Activated T-helper 2 cell treated with anti-CD3 and anti-CD28 coated beads, Interferon-gamma antibody, Interleukin-2, Interleukin-4, amounts not matched to agents 10 μg/mL and 5 μg/mL and 100 μg/mL, durations not matched to agents 14 hours and 24 hours and 36 hours (primary cell): ENCODE measurements at regions not wholly inside any gene's neighbourhood (a gene's known extent, or its start where the extent isn't known, plus 50 kb on each side); places are given as distances from the start of the nearest gene placed in this dataset.

Source experiments
- DNase-seq: peaks from one replicate; pipeline ENCODE4 v3.0.0; 2021; ENCODE audit warnings: low spot score
- H3K27ac Mint-ChIP-seq: one replicate; pipeline ENCODE4 v1.8.0; 2021; ENCODE audit warnings: mixed read lengths
- H3K27me3 Mint-ChIP-seq: one replicate; pipeline ENCODE4 v1.8.0; 2021; ENCODE audit warnings: low read depth, mixed read lengths
- H3K36me3 Mint-ChIP-seq: one replicate; pipeline ENCODE4 v1.8.0; 2021; ENCODE audit warnings: low read depth, mixed read lengths
- H3K4me1 Mint-ChIP-seq: one replicate; pipeline ENCODE4 v1.8.0; 2021; ENCODE audit warnings: low read depth, mixed read lengths
- H3K4me3 Mint-ChIP-seq: one replicate; pipeline ENCODE4 v1.8.0; 2021; ENCODE audit warnings: low read depth, mild to moderate bottlenecking, moderate library complexity, mixed read lengths
- H3K9me3 Mint-ChIP-seq: one replicate; pipeline ENCODE4 v1.8.0; 2021; ENCODE audit warnings: mixed read lengths
- intact Hi-C: fragments of 100-400 bp; cut with micrococcal nuclease; formaldehyde crosslinking; loops from one replicate; pipeline ENCODE4 v1.15.1; 2023

- Mint-ChIP-seq H3K9me3 (no peaks in the 10 kb centered on the region), H3K27ac (no peak overlapping the region), H3K36me3 (no peaks in the 10 kb centered on the region), H3K4me3 (no peak overlapping the region), H3K27me3 (no peaks in the 10 kb centered on the region), H3K4me1 (no peaks in the 10 kb centered on the region)
- intact Hi-C loops, result no loop called here
- no peak for DNase-seq
Observed at GRCh38 chr17:79434215-79434614, 176.6 kb downstream of the RBFOX3 start.

GRCh38 chr17:79433379-79433778 lies 177.5 kb downstream of the RBFOX3 start:
- DNase-seq, result no peak
- Mint-ChIP-seq H3K27ac (no peak overlapping the region), H3K4me3 (no peak overlapping the region), H3K9me3 (no peaks in the 10 kb centered on the region), H3K27me3 (no peaks in the 10 kb centered on the region), H3K4me1 (no peaks in the 10 kb centered on the region), H3K36me3 (no peaks in the 10 kb centered on the region)
- intact Hi-C loops, result no loop called here

- Mint-ChIP-seq H3K4me3 (no peak overlapping the region), H3K9me3 (no peaks in the 10 kb centered on the region)
Observed at GRCh38 chr17:79431175-79431574, 179.7 kb downstream of the RBFOX3 start.

GRCh38 chr17:79429864-79430494 lies 180.9 kb downstream of the RBFOX3 start:
- Mint-ChIP-seq H3K9me3 (no peaks in the 10 kb centered on the region), H3K27ac (no peak overlapping the region), H3K27me3 (no peaks in the 10 kb centered on the region), H3K36me3 (no peaks in the 10 kb centered on the region), H3K4me1 (no peaks in the 10 kb centered on the region), H3K4me3 (no peak overlapping the region)
- intact Hi-C loops, result no loop called here
- DNase-seq, result no peak

More at GRCh38 chr17:79431175-79431574, 179.7 kb downstream of the RBFOX3 start:
- no peaks in the 10 kb centered on the region for H3K36me3 Mint-ChIP-seq
- no peaks in the 10 kb centered on the region for H3K4me1 Mint-ChIP-seq
- no peak for DNase-seq
- intact Hi-C loops, result no loop called here
- no peaks in the 10 kb centered on the region for H3K27me3 Mint-ChIP-seq
- H3K27ac Mint-ChIP-seq, result no peak overlapping the region

GRCh38 chr17:79428988-79429387 lies 181.9 kb downstream of the RBFOX3 start:
- no peak overlapping the region for H3K4me3 Mint-ChIP-seq
- DNase-seq, result no peak
- no peaks in the 10 kb centered on the region for H3K36me3 Mint-ChIP-seq
- H3K9me3 Mint-ChIP-seq, result no peaks in the 10 kb centered on the region
- intact Hi-C loops, result no loop called here
- H3K27ac Mint-ChIP-seq, result no peak overlapping the region
- no peaks in the 10 kb centered on the region for H3K4me1 Mint-ChIP-seq
- no peaks in the 10 kb centered on the region for H3K27me3 Mint-ChIP-seq

GRCh38 chr17:79427621-79428539 lies 183.0 kb downstream of the RBFOX3 start:
- H3K27ac Mint-ChIP-seq, result no peak overlapping the region
- intact Hi-C loops, result no loop called here
- no peaks in the 10 kb centered on the region for H3K4me1 Mint-ChIP-seq
- H3K27me3 Mint-ChIP-seq, result no peaks in the 10 kb centered on the region
- H3K36me3 Mint-ChIP-seq, result no peaks in the 10 kb centered on the region
- H3K9me3 Mint-ChIP-seq, result no peaks in the 10 kb centered on the region
- DNase-seq, result no peak
- H3K4me3 Mint-ChIP-seq, result no peak overlapping the region

- no peak for DNase-seq
- H3K27me3 Mint-ChIP-seq, result no peaks in the 10 kb centered on the region
- H3K27ac Mint-ChIP-seq, result no peak overlapping the region
- no peaks in the 10 kb centered on the region for H3K4me1 Mint-ChIP-seq
- H3K4me3 Mint-ChIP-seq, result no peak overlapping the region
- intact Hi-C loops, result no loop called here
- no peaks in the 10 kb centered on the region for H3K36me3 Mint-ChIP-seq
- H3K9me3 Mint-ChIP-seq, result no peaks in the 10 kb centered on the region
Observed at GRCh38 chr17:79425686-79426085, 185.2 kb downstream of the RBFOX3 start.

GRCh38 chr17:79424471-79425185 lies 186.2 kb downstream of the RBFOX3 start:
- DNase-seq, result no peak
- Mint-ChIP-seq H3K4me3 (no peak overlapping the region), H3K4me1 (peaks cover 2% of the 10 kb centered on the region), H3K36me3 (no peaks in the 10 kb centered on the region), H3K9me3 (no peaks in the 10 kb centered on the region), H3K27ac (no peak overlapping the region), H3K27me3 (no peaks in the 10 kb centered on the region)
- intact Hi-C loops, result no loop called here

GRCh38 chr17:79423811-79424465 lies 186.9 kb downstream of the RBFOX3 start:
- no peak overlapping the region for H3K4me3 Mint-ChIP-seq
- H3K27me3 Mint-ChIP-seq, result no peaks in the 10 kb centered on the region
- H3K9me3 Mint-ChIP-seq, result no peaks in the 10 kb centered on the region
- no peak overlapping the region for H3K27ac Mint-ChIP-seq
- peaks cover 2% of the 10 kb centered on the region for H3K4me1 Mint-ChIP-seq
- intact Hi-C loops, result no loop called here
- no peaks in the 10 kb centered on the region for H3K36me3 Mint-ChIP-seq
- no peak for DNase-seq

- Mint-ChIP-seq H3K4me3 (no peak overlapping the region), H3K27ac (no peak overlapping the region), H3K36me3 (no peaks in the 10 kb centered on the region)
Observed at GRCh38 chr17:79422236-79422635, 188.6 kb downstream of the RBFOX3 start.

GRCh38 chr17:79420318-79421243 lies 190.3 kb downstream of the RBFOX3 start:
- Mint-ChIP-seq H3K9me3 (no peaks in the 10 kb centered on the region), H3K27me3 (no peaks in the 10 kb centered on the region), H3K27ac (no peak overlapping the region), H3K4me1 (peaks cover 2% of the 10 kb centered on the region), H3K4me3 (no peak overlapping the region), H3K36me3 (no peaks in the 10 kb centered on the region)
- intact Hi-C loops, result no loop called here
- no peak for DNase-seq

More at GRCh38 chr17:79422236-79422635, 188.6 kb downstream of the RBFOX3 start:
- Mint-ChIP-seq H3K4me1 (peaks cover 2% of the 10 kb centered on the region), H3K9me3 (no peaks in the 10 kb centered on the region), H3K27me3 (no peaks in the 10 kb centered on the region)
- intact Hi-C loops, result no loop called here
- DNase-seq, result no peak
